ENCODE measurements at regions not wholly inside any gene's neighbourhood (a gene's known extent, or its start where the extent isn't known, plus 50 kb on each side); places are given as distances from the start of the nearest gene placed in this dataset.

GRCh38 chr3:74469151-74469550, 145.3 kb downstream of the CNTN3 start:
- no peak for DNase-seq (ENCODE audit: extremely low spot score)
- no peak for TF ChIP-seq CTCF (IDR thresholded peaks at IDR 0.05; ENCODE audit: control extremely low read depth, extremely low read depth, low read depth, missing control alignments)
- POLR2A ChIA-PET: no interaction called here
- CTCF ChIA-PET: no interaction called here

GRCh38 chr3:74465715-74466410, 148.6 kb downstream of the CNTN3 start:
- ChIA-PET CTCF (no interaction called here), POLR2A (no interaction called here)
- DNase-seq (ENCODE audit: extremely low spot score): no peak
- TF ChIP-seq CTCF (IDR thresholded peaks at IDR 0.05; ENCODE audit: control extremely low read depth, extremely low read depth, low read depth, missing control alignments): no peak

GRCh38 chr3:74463515-74463914, 150.9 kb downstream of the CNTN3 start:
- POLR2A ChIA-PET: no interaction called here
- DNase-seq (ENCODE audit: extremely low spot score): no peak
- CTCF ChIA-PET: no interaction called here
- TF ChIP-seq CTCF (IDR thresholded peaks at IDR 0.05; ENCODE audit: control extremely low read depth, extremely low read depth, low read depth, missing control alignments): no peak

- ChIA-PET POLR2A (no interaction called here), CTCF (interaction anchor here (1.2 kb wide), 1 partner anchor 35 kb away, joined by 3 read pairs; no protein-coding TSS in a partner anchor)
- DNase-seq (ENCODE audit: extremely low spot score): no peak
- no peak for TF ChIP-seq CTCF (IDR thresholded peaks at IDR 0.05; ENCODE audit: control extremely low read depth, extremely low read depth, low read depth, missing control alignments)
Observed at GRCh38 chr3:74456166-74456565, 158.3 kb downstream of the CNTN3 start.

GRCh38 chr3:74447221-74447620, 167.2 kb downstream of the CNTN3 start:
- TF ChIP-seq CTCF (IDR thresholded peaks at IDR 0.05; ENCODE audit: control extremely low read depth, extremely low read depth, low read depth, missing control alignments): no peak
- ChIA-PET POLR2A (no interaction called here), CTCF (no interaction called here)
- no peak for DNase-seq (ENCODE audit: extremely low spot score)

- DNase-seq (ENCODE audit: extremely low spot score): no peak
Observed at GRCh38 chr3:74445541-74445940, 168.9 kb downstream of the CNTN3 start.

More at GRCh38 chr3:74445541-74445940, 168.9 kb downstream of the CNTN3 start:
- CTCF ChIA-PET: no interaction called here
- POLR2A ChIA-PET: no interaction called here
- TF ChIP-seq CTCF (IDR thresholded peaks at IDR 0.05; ENCODE audit: control extremely low read depth, extremely low read depth, low read depth, missing control alignments): no peak

All from GM10248 (cell line).